Upper lobe of right lung (tissue), 1 donor: ENCODE measurements at regions not wholly inside any gene's neighbourhood (a gene's known extent, or its start where the extent isn't known, plus 50 kb on each side); places are given as distances from the start of the nearest gene placed in this dataset.

Experiments used
- ATAC-seq: fragments of 200-7000 bp; cut with Tn5 transposase; one replicate; pipeline ENCODE4 v1.9.1; 2020; ENCODE audit warnings: mild to moderate bottlenecking, moderate library complexity
- DNase-seq: peaks from one replicate; pipeline ENCODE4 v3.0.0-alpha.2; 2020
- H3K27ac ChIP-seq: fragments of 200-600 bp; one replicate; pipeline ENCODE4 v1.8.0; 2022
- H3K27me3 ChIP-seq: fragments of 200-600 bp; one replicate; pipeline ENCODE4 v1.8.0; 2022; ENCODE audit warnings: mild to moderate bottlenecking
- H3K36me3 ChIP-seq: fragments of 200-600 bp; one replicate; pipeline ENCODE4 v1.8.0; 2022
- H3K4me1 ChIP-seq: fragments of 200-600 bp; one replicate; pipeline ENCODE4 v1.8.0; 2022
- H3K4me3 ChIP-seq: fragments of 200-600 bp; one replicate; pipeline ENCODE4 v1.8.0; 2022; ENCODE audit warnings: mild to moderate bottlenecking
- H3K9me3 ChIP-seq: fragments of 200-600 bp; one replicate; pipeline ENCODE4 v1.8.0; 2022
- CTCF ChIP-seq: fragments of 200-600 bp; IDR thresholded peaks from one replicate; pipeline ENCODE4 v1.8.0; 2022; ENCODE audit warnings: antibody characterized with exemption
- intact Hi-C: fragments of 100-400 bp; cut with DNase I; formaldehyde crosslinking; loops from one replicate; pipeline ENCODE4 v1.11.0; 2022
- donor health status: DM: no; HTN: yes; CAD: no; lungs with severe emphysema.

- no peak for DNase-seq
Observed at GRCh38 chr12:107522692-107523477, 162.7 kb upstream of the PWP1 start.

GRCh38 chr12:107523775-107524535 lies 161.6 kb upstream of the PWP1 start:
- Histone ChIP-seq H3K36me3 (no peaks in the 10 kb centered on the region), H3K27ac (no peak overlapping the region), H3K4me1 (no peaks in the 10 kb centered on the region), H3K4me3 (no peak overlapping the region), H3K27me3 (no peaks in the 10 kb centered on the region), H3K9me3 (no peaks in the 10 kb centered on the region)
- TF ChIP-seq CTCF: no peak
- ATAC-seq: no peak
- no peak for DNase-seq
- intact Hi-C loops: no loop called here

More at GRCh38 chr12:107522692-107523477, 162.7 kb upstream of the PWP1 start:
- ATAC-seq: no peak
- H3K27me3 ChIP-seq: no peaks in the 10 kb centered on the region
- H3K4me1 ChIP-seq: no peaks in the 10 kb centered on the region
- H3K36me3 ChIP-seq: no peaks in the 10 kb centered on the region
- no peak overlapping the region for H3K27ac ChIP-seq
- intact Hi-C loops: no loop called here
- no peaks in the 10 kb centered on the region for H3K9me3 ChIP-seq
- H3K4me3 ChIP-seq: no peak overlapping the region
- no peak for TF ChIP-seq CTCF

DNA sequence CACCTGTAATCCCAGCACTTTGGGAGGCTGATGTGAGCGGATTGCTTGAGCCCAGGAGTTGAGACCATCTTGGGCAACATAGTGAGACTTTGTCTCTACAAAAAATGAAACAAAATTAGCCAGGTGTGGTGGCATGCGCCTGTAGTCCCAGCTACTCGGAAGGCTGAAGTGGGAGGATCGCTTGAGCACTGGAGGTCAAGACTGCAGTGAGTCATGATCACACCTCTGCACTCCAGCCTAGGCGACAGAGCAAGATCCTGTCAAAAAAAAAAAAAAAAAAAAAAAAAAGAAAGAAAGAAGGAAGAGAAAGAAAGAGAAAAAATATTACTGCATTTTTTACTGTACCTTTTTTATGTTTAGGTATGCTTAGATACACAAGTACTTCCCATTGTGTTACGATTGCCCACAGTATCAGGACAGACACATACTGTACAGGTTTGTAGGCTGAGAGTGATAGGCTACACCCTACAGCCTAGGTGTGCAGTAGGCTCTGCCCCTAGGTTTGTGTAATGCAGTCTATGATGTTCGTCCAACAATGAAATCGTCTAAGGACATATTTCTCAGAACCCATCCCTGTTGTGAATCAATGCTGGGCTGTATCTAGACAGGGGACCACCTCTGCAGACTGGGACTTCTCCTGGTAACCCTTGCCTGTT lies 160.4 kb upstream of the PWP1 start:
- ATAC-seq: no peak
- no peak for DNase-seq
- Histone ChIP-seq H3K9me3 (no peaks in the 10 kb centered on the region), H3K36me3 (no peaks in the 10 kb centered on the region), H3K27ac (no peak overlapping the region), H3K4me1 (no peaks in the 10 kb centered on the region), H3K27me3 (no peaks in the 10 kb centered on the region), H3K4me3 (no peak overlapping the region)
- no peak for TF ChIP-seq CTCF
- intact Hi-C loops: no loop called here

GRCh38 chr12:107525719-107526554 lies 159.7 kb upstream of the PWP1 start:
- H3K27me3 ChIP-seq: no peaks in the 10 kb centered on the region
- H3K36me3 ChIP-seq: no peaks in the 10 kb centered on the region
- no peak overlapping the region for H3K4me3 ChIP-seq
- no peaks in the 10 kb centered on the region for H3K9me3 ChIP-seq
- ATAC-seq (no peak), DNase-seq (no peak)
- intact Hi-C loops: no loop called here
- no peak overlapping the region for H3K27ac ChIP-seq
- H3K4me1 ChIP-seq: no peaks in the 10 kb centered on the region
- TF ChIP-seq CTCF: no peak

GRCh38 chr12:107526555-107527180 lies 158.9 kb upstream of the PWP1 start:
- Histone ChIP-seq H3K4me1 (no peaks in the 10 kb centered on the region), H3K27me3 (no peaks in the 10 kb centered on the region), H3K4me3 (no peak overlapping the region), H3K36me3 (no peaks in the 10 kb centered on the region), H3K27ac (no peak overlapping the region), H3K9me3 (no peaks in the 10 kb centered on the region)
- DNase-seq: no peak
- intact Hi-C loops: no loop called here
- ATAC-seq: no peak
- no peak for TF ChIP-seq CTCF
